ENCODE measurements at regions not wholly inside any gene's neighbourhood (a gene's known extent, or its start where the extent isn't known, plus 50 kb on each side); places are given as distances from the start of the nearest gene placed in this dataset.
"Not testable (repeated sequence)": the region's sequence is repeated elsewhere in the genome, so short reads cannot be mapped to it uniquely, and the experiment has no call there.

DNA sequence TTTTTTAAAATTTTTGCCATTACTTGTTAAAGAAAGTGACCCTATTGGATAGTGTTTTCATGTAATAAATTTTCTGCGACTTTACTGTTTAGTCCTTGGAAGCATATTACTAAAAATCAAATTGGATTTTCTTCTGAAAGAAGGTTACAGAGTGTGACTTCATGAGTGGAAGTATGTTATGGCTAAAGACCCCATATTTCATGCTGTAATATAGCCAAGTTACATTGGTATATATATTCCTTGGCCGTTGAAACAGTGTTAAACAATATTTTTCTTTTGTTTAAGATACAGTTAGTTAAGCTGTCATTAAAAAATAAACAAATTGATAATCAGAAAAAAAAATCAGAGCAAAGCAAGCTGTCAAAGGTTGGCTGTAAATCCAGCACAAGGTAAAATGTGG, 541.7 kb downstream of the TTLL7 start:
- not testable (repeated sequence) for H3K4me1 Mint-ChIP-seq (ENCODE audit: low read depth); H3K9me3 Mint-ChIP-seq; H3K36me3 Mint-ChIP-seq (ENCODE audit: low read depth); H3K27me3 Mint-ChIP-seq; H3K27ac Mint-ChIP-seq; H3K4me3 Mint-ChIP-seq

- peak overlapping the region; percentile 32 for H3K4me3 Mint-ChIP-seq
- not testable (repeated sequence) for H3K27ac Mint-ChIP-seq; H3K36me3 Mint-ChIP-seq (ENCODE audit: low read depth); H3K27me3 Mint-ChIP-seq; H3K4me1 Mint-ChIP-seq (ENCODE audit: low read depth); H3K9me3 Mint-ChIP-seq
Observed at GRCh38 chr1:83455753-83456152, 543.2 kb downstream of the TTLL7 start.

DNA sequence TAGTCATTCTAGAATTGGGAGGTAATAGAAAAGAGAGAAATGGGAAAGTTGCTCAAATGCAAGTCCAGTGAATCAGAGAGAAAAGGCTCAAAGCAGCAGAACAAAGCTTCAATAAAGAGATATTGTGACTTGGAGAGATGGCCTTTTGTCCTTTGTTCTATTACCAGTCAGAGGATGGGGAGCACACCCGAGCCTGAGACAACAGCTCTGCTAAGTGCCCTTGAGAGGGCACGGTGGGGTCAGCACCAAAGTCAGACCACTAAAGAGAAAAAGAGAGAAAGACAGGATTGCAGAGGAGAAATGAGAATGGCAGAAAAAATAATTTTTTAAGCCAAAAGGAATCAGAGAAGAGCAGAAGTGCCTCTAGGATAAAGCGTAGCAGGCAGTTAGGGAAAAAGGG, 553.1 kb downstream of the TTLL7 start:
- H3K4me1 Mint-ChIP-seq (ENCODE audit: low read depth); H3K9me3 Mint-ChIP-seq; H3K27ac Mint-ChIP-seq; H3K36me3 Mint-ChIP-seq (ENCODE audit: low read depth); H3K4me3 Mint-ChIP-seq; H3K27me3 Mint-ChIP-seq: not testable (repeated sequence)

- not testable (repeated sequence) for H3K27me3 Mint-ChIP-seq; H3K4me3 Mint-ChIP-seq; H3K36me3 Mint-ChIP-seq (ENCODE audit: low read depth); H3K4me1 Mint-ChIP-seq (ENCODE audit: low read depth); H3K27ac Mint-ChIP-seq; H3K9me3 Mint-ChIP-seq
Observed at GRCh38 chr1:83442412-83442811, 556.5 kb downstream of the TTLL7 start.

GRCh38 chr1:83440586-83440985, 558.3 kb downstream of the TTLL7 start:
- H3K4me1 Mint-ChIP-seq (ENCODE audit: low read depth); H3K36me3 Mint-ChIP-seq (ENCODE audit: low read depth); H3K9me3 Mint-ChIP-seq; H3K27me3 Mint-ChIP-seq; H3K27ac Mint-ChIP-seq; H3K4me3 Mint-ChIP-seq: not testable (repeated sequence)

- not testable (repeated sequence) for H3K9me3 Mint-ChIP-seq; H3K4me3 Mint-ChIP-seq; H3K27me3 Mint-ChIP-seq; H3K4me1 Mint-ChIP-seq (ENCODE audit: low read depth); H3K36me3 Mint-ChIP-seq (ENCODE audit: low read depth); H3K27ac Mint-ChIP-seq
Observed at GRCh38 chr1:83440021-83440420, 558.9 kb downstream of the TTLL7 start.

DNA sequence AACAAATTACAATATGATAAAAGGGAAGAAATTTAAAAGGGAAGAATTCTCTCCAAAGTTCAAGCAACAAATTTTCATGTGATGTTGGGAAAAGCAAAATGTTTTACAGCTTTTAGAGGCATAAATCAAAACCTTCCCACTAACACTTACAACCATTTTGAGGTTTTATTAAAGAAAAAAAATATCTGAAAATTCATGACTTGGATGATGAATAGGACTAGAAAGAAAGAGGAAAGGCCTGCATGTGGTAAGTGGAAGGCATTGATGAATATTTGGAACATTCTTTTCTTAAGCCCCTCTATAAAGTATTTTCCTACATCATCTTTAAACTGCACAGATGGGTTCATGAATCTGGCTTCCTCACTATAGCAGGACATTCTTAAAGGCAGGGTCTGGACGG, 560.6 kb downstream of the TTLL7 start:
- H3K4me3 Mint-ChIP-seq; H3K9me3 Mint-ChIP-seq; H3K36me3 Mint-ChIP-seq (ENCODE audit: low read depth); H3K27me3 Mint-ChIP-seq; H3K4me1 Mint-ChIP-seq (ENCODE audit: low read depth); H3K27ac Mint-ChIP-seq: not testable (repeated sequence)

DNA sequence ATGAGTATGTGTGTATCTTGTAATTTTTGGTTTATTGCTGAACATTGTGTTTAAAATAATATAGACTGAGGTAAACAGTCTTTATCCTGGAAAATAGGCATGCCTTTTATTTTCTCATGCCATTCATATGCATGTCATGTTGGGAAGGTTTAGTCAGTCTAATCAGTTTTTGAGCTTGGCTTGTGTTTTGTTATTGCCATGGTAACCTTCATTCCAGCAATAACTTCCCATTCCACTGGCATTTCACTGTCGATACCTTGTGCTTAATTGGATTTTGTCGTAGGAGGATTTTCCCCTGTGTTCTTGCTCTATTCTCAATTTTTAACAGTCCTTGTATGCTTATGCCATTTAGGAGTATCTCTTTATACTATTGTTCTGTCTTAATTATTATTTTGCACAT, 563.6 kb downstream of the TTLL7 start:
- H3K4me1 Mint-ChIP-seq (ENCODE audit: low read depth): not testable (repeated sequence)

DNA sequence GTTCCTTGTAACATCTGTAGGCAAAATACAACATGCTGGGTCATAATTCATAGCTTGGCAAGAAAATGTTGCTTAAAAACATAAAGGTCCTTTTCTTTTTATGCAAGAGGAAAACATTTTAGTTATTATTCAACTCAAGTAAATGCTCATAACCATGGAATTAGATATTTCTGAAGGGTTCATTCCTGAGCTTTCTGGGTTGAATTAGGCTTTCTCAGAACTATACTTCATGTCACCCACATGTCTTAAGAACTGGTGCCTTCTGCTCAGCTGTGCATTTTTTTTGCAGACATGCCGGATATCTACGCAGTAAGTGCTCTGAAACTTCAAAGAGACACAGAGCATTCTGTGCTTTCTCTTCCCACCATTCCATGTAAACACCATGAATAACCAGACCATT, 571.4 kb downstream of the TTLL7 start:
- H3K4me1 Mint-ChIP-seq (ENCODE audit: low read depth); H3K27me3 Mint-ChIP-seq; H3K4me3 Mint-ChIP-seq; H3K9me3 Mint-ChIP-seq; H3K27ac Mint-ChIP-seq; H3K36me3 Mint-ChIP-seq (ENCODE audit: low read depth): not testable (repeated sequence)

More for the DNA sequence above, 563.6 kb downstream of the TTLL7 start:
- H3K36me3 Mint-ChIP-seq (ENCODE audit: low read depth); H3K4me3 Mint-ChIP-seq; H3K27ac Mint-ChIP-seq; H3K27me3 Mint-ChIP-seq; H3K9me3 Mint-ChIP-seq: not testable (repeated sequence)

- H3K27ac Mint-ChIP-seq; H3K4me3 Mint-ChIP-seq; H3K9me3 Mint-ChIP-seq; H3K36me3 Mint-ChIP-seq (ENCODE audit: low read depth); H3K27me3 Mint-ChIP-seq: not testable (repeated sequence)
- H3K4me1 Mint-ChIP-seq (ENCODE audit: low read depth): peaks cover 10% of the 10 kb centered on the region
Observed at GRCh38 chr1:83423382-83423781, 575.5 kb downstream of the TTLL7 start.

- no peak overlapping the region for H3K27ac Mint-ChIP-seq
- H3K27me3 Mint-ChIP-seq: no peaks in the 10 kb centered on the region
- no peaks in the 10 kb centered on the region for H3K36me3 Mint-ChIP-seq (ENCODE audit: low read depth)
- H3K4me1 Mint-ChIP-seq (ENCODE audit: low read depth): peaks cover 16% of the 10 kb centered on the region
- no peak overlapping the region for H3K4me3 Mint-ChIP-seq
- peaks cover 3% of the 10 kb centered on the region for H3K9me3 Mint-ChIP-seq
Observed at GRCh38 chr1:83418558-83418957, 580.4 kb downstream of the TTLL7 start.

DNA sequence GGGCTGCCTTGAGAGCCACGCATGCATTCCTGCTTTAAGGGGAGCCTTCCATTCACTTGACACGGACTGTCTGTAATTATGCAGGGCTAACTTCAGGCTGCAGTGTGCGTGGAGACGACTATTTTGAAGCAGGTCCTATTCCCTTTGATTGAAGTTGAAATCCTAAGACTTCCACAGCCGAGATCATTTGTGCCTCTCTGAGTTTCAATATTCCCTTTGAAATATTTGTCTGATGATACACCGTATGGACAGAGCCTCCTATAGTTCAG, 585.2 kb downstream of the TTLL7 start:
- not testable (repeated sequence) for H3K36me3 Mint-ChIP-seq (ENCODE audit: low read depth)

DNA sequence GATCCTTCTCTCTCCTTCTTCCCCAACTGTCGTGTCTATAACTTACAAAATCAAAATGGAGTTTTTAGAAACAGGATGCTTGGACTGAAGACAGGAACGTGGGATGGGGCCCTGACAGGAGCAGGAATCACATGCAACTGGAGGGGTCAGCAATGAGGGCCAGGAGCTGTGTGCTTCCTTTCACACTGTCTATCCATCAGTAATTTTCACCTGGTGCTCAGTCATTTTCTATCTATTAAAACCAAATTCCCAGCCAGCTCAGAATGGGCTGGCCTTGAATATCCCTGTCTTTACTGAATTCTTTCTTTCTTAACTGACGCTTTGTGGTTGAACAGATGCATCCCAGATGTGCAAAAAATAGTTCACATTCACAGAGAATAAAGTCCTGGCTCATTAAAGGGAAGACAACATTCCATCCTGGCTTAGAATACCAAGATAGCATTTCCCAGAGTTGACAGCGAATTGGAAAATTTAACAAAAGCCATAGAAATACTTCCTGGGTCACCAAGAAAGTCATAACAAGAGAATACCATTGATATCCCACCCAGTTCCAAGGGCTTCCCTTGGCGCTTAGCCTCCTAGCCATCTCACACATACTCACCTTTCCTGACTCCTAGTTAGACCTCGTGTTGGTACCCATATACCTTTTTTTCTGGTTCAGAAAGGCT, 588.1 kb downstream of the TTLL7 start:
- H3K4me1 Mint-ChIP-seq (ENCODE audit: low read depth); H3K9me3 Mint-ChIP-seq; H3K27ac Mint-ChIP-seq; H3K27me3 Mint-ChIP-seq; H3K36me3 Mint-ChIP-seq (ENCODE audit: low read depth); H3K4me3 Mint-ChIP-seq: not testable (repeated sequence)

More for the DNA sequence above, 585.2 kb downstream of the TTLL7 start:
- H3K4me3 Mint-ChIP-seq; H3K27ac Mint-ChIP-seq; H3K27me3 Mint-ChIP-seq; H3K4me1 Mint-ChIP-seq (ENCODE audit: low read depth); H3K9me3 Mint-ChIP-seq: not testable (repeated sequence)

DNA sequence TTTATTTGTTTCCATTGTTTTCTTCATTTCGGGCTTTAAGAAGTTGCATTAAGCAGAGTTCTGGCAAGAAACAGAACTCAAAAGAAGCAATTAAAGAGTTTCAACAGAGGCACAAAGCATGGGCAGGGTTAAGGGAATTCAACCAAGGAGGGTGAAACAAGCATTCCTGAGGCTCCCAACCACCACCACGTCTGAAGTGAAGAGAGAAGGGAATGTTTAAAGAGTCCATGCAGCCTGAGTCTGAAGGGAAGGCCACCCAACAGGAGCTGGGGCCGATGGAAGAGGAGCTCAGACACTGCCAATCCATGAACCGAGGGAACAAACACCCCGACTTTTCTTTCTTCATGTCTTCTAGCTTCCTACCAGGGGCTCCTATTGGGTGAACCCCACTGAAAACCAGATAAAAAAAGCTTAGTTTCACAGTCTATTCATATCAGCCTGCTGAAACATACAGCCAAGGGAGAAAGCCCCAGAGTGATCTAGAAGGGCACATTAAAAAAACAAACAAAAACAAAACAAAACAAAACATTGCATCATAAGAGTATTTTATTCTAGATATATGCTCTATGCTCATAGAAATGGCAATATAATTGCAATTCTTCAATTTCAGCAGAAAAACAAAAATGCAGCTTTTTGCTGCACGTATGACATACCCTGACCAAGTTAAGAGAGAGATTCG, 592.1 kb downstream of the TTLL7 start:
- not testable (repeated sequence) for H3K4me1 Mint-ChIP-seq (ENCODE audit: low read depth); H3K36me3 Mint-ChIP-seq (ENCODE audit: low read depth); H3K27me3 Mint-ChIP-seq; H3K9me3 Mint-ChIP-seq; H3K27ac Mint-ChIP-seq; H3K4me3 Mint-ChIP-seq

DNA sequence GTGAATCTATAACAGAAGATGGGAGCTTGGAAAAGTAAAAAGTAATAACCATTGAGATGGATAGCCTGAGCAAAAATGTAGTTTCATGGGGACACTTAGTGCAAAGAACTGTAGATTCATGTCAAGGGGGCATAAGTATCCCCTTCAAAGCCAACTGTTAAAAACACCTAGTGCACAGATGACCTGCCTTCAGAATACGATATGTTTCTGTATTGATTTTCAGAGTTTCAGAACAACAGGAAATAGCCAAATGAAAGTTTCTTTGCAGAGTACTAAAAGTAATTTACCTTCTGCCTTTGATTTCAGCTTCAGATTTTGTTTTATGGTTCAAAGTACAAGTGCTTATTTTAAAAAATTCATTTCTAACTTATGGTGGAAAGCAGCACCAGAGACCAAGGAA, 593.1 kb downstream of the TTLL7 start:
- H3K36me3 Mint-ChIP-seq (ENCODE audit: low read depth); H3K4me3 Mint-ChIP-seq; H3K27ac Mint-ChIP-seq; H3K27me3 Mint-ChIP-seq; H3K4me1 Mint-ChIP-seq (ENCODE audit: low read depth); H3K9me3 Mint-ChIP-seq: not testable (repeated sequence)

DNA sequence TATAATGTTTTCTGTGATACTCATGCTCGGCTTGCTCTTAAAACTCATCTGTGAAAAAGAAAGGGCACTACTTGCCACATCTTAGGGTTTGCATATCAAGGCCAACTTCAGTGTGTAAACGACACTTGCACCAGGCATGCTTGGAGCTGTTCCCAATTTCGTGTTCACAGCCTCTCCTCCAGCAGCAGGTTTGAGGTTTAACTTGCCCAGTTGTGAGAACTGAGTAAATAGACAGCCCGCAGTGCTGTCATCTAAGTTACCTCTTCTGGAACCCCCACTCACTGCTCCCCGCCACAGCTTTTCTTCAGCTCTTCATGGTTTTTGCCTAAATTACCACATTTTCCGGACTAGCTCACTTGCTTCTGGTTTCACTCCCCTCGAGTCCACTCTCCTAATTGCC, 595.4 kb downstream of the TTLL7 start:
- not testable (repeated sequence) for H3K9me3 Mint-ChIP-seq; H3K27me3 Mint-ChIP-seq; H3K27ac Mint-ChIP-seq; H3K36me3 Mint-ChIP-seq (ENCODE audit: low read depth); H3K4me3 Mint-ChIP-seq; H3K4me1 Mint-ChIP-seq (ENCODE audit: low read depth)

DNA sequence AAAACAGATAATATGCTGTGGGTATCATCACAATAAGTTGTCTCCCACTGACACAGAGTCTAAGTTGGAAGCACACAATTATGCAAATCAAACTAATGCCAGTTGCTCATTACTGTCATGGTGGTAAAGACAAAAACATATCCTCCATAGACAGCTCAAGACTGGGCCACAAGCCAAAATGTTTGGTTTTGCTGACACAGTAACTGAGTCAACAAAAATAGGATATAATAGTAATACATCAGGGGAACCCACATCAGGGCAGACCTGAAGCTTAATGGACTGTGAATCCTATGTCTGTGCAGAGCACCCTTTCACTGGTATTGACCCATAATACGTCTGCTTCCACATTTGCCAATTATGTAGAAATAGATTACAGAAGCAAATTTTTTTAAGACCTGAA, 597.8 kb downstream of the TTLL7 start:
- H3K4me3 Mint-ChIP-seq; H3K4me1 Mint-ChIP-seq (ENCODE audit: low read depth); H3K27me3 Mint-ChIP-seq; H3K36me3 Mint-ChIP-seq (ENCODE audit: low read depth); H3K27ac Mint-ChIP-seq; H3K9me3 Mint-ChIP-seq: not testable (repeated sequence)

All from stimulated activated naive CD8-positive, alpha-beta T cell treated with anti-CD3 and anti-CD28 coated beads, Interleukin-15, Interleukin-2, amounts not matched to agents 100 ng/mL and 50 ng/mL, for 24 hours (primary cell).